ENCODE measurements at regions not wholly inside any gene's neighbourhood (a gene's known extent, or its start where the extent isn't known, plus 50 kb on each side); places are given as distances from the start of the nearest gene placed in this dataset.

GRCh38 chr4:53684136-53685130, 93.1 kb upstream of the LNX1 start:
- Mint-ChIP-seq H3K4me3 (no peak overlapping the region), H3K27me3 (ENCODE audit: insufficient read depth, low read depth, poor library complexity) (peaks cover 1% of the 10 kb centered on the region), H3K4me1 (no peaks in the 10 kb centered on the region), H3K36me3 (ENCODE audit: low read depth) (no peaks in the 10 kb centered on the region), H3K27ac (peak overlapping the region; percentile 63; the same call in 1 of the 2 replicates), H3K9me3 (no peaks in the 10 kb centered on the region)
- H3K9me2 ChIP-seq (ENCODE audit: insufficient read depth), result peaks cover 1% of the 10 kb centered on the region; the same call in 1 of the 2 replicates
- DNase-seq (ENCODE audit: low spot score) (no peak), ATAC-seq (no peak)
- no peaks in the 10 kb centered on the region for H3K79me2 ChIP-seq (replicated peaks; ENCODE audit: insufficient read depth)
- no peak overlapping the region for H3K4me3 ChIP-seq
- no peaks in the 10 kb centered on the region for H3K4me1 ChIP-seq (ENCODE audit: insufficient read depth)
- no peak for TF ChIP-seq POLR2AphosphoS5 (IDR thresholded peaks at IDR 0.05; ENCODE audit: low read depth)
- TF ChIP-seq EZH2 (IDR thresholded peaks at IDR 0.05; ENCODE audit: low read depth, unreplicated experiment), result no peak
- no peak for TF ChIP-seq ZNF331 (CRISPR knock-in tag; IDR thresholded peaks at IDR 0.05; ENCODE audit: low read depth)
- TF ChIP-seq ZNF114 (CRISPR knock-in tag; IDR thresholded peaks at IDR 0.05), result no peak
- H3K36me3 ChIP-seq (ENCODE audit: insufficient read depth), result no peaks in the 10 kb centered on the region
- H3F3A ChIP-seq (replicated peaks; ENCODE audit: low read depth), result no peaks in the 10 kb centered on the region
- H3K27ac ChIP-seq (ENCODE audit: low read depth), result no peak overlapping the region
- H3K27me3 ChIP-seq (ENCODE audit: insufficient read depth), result no peaks in the 10 kb centered on the region
- no peak overlapping the region for H2AFZ ChIP-seq
- no peak overlapping the region for H3K4me2 ChIP-seq
- H4K20me1 ChIP-seq (replicated peaks; ENCODE audit: insufficient read depth), result no peaks in the 10 kb centered on the region

GRCh38 chr4:53682908-53683307, 91.6 kb upstream of the LNX1 start:
- Histone ChIP-seq H3K9me2 (ENCODE audit: insufficient read depth) (no peaks in the 10 kb centered on the region), H4K20me1 (replicated peaks; ENCODE audit: insufficient read depth) (no peaks in the 10 kb centered on the region), H3K4me3 (no peak overlapping the region), H2AFZ (no peak overlapping the region), H3F3A (replicated peaks; ENCODE audit: low read depth) (no peaks in the 10 kb centered on the region), H3K36me3 (ENCODE audit: insufficient read depth) (no peaks in the 10 kb centered on the region), H3K4me1 (ENCODE audit: insufficient read depth) (no peaks in the 10 kb centered on the region), H3K27ac (ENCODE audit: low read depth) (no peak overlapping the region), H3K4me2 (no peak overlapping the region), H3K27me3 (ENCODE audit: insufficient read depth) (no peaks in the 10 kb centered on the region), H3K79me2 (replicated peaks; ENCODE audit: insufficient read depth) (no peaks in the 10 kb centered on the region)
- Mint-ChIP-seq H3K27ac (no peak overlapping the region), H3K4me1 (no peaks in the 10 kb centered on the region), H3K4me3 (no peak overlapping the region), H3K27me3 (ENCODE audit: insufficient read depth, low read depth, poor library complexity) (peaks cover 1% of the 10 kb centered on the region), H3K36me3 (ENCODE audit: low read depth) (no peaks in the 10 kb centered on the region), H3K9me3 (no peaks in the 10 kb centered on the region)
- no peak for ATAC-seq
- DNase-seq (ENCODE audit: low spot score), result no peak
- TF ChIP-seq REST (IDR thresholded peaks at IDR 0.05; ENCODE audit: unreplicated experiment), result no peak

DNA sequence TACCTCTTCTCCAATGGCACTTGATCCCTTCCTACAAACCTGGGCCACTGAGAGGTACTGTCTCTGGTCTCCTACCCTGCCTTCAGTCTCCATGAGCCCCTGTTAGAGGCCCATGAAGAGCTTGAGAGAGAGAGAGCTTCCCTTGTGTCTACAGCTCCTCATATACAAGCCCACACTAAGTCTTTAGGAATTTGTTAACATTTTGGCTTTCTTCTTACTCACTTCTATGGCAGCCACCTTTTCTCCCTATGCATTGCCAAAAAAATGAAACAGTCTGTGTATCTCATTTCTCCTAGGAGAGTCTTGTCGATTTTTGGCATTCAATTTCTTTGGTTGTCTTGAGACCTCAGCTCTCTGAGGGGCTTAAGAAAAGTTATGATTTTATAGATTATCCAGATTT, 90.9 kb upstream of the LNX1 start:
- Histone ChIP-seq H3K36me3 (ENCODE audit: insufficient read depth) (no peaks in the 10 kb centered on the region), H3K4me1 (ENCODE audit: insufficient read depth) (no peaks in the 10 kb centered on the region), H3K4me2 (no peak overlapping the region), H2AFZ (no peak overlapping the region), H3F3A (replicated peaks; ENCODE audit: low read depth) (no peaks in the 10 kb centered on the region), H3K79me2 (replicated peaks; ENCODE audit: insufficient read depth) (no peaks in the 10 kb centered on the region), H3K4me3 (no peak overlapping the region), H3K27ac (ENCODE audit: low read depth) (no peak overlapping the region), H4K20me1 (replicated peaks; ENCODE audit: insufficient read depth) (no peaks in the 10 kb centered on the region), H3K27me3 (ENCODE audit: insufficient read depth) (no peaks in the 10 kb centered on the region), H3K9me2 (ENCODE audit: insufficient read depth) (no peaks in the 10 kb centered on the region)
- Mint-ChIP-seq H3K4me3 (no peak overlapping the region), H3K4me1 (no peaks in the 10 kb centered on the region), H3K27me3 (ENCODE audit: insufficient read depth, low read depth, poor library complexity) (no peaks in the 10 kb centered on the region), H3K9me3 (no peaks in the 10 kb centered on the region; the same call in 2 of the 3 replicates), H3K27ac (no peak overlapping the region), H3K36me3 (ENCODE audit: low read depth) (no peaks in the 10 kb centered on the region)
- DNase-seq (ENCODE audit: low spot score), result no peak
- no peak for ATAC-seq
- TF ChIP-seq REST (IDR thresholded peaks at IDR 0.05; ENCODE audit: unreplicated experiment) (no peak), ETS1 (IDR thresholded peaks at IDR 0.05) (no peak), CREB1 (CRISPR knock-in tag; IDR thresholded peaks at IDR 0.05; ENCODE audit: low read depth) (no peak), STAT1 (IDR thresholded peaks at IDR 0.05; ENCODE audit: unreplicated experiment) (no peak)

Data from GM23338 (cell line).